ENCODE measurements at regions not wholly inside any gene's neighbourhood (a gene's known extent, or its start where the extent isn't known, plus 50 kb on each side); places are given as distances from the start of the nearest gene placed in this dataset.

DNA sequence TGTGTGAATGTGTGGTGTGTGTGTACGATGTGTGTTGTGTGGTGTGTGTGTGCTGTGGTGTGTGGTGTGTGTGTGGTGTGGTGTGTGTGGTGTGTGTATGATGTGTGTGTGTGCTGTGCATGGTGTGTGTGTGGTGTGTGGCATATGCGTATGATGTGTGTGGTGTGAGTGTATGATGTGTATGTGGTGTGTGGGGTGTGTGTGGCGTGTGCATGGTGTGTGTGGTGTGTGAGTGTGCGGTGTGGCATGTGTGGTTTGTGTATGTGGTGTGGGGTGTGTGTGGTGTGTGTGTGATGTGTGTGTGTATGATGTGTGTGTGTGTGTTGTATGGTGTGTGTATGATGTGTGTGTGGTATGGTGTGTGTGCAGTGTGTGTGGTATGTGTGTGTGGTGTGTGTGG is 50.5 kb upstream of the MPHOSPH6 start:
- Histone ChIP-seq H3K27ac (ENCODE audit: extremely low read depth, low read depth, low read length) (no peak overlapping the region), H3K36me3 (ENCODE audit: control insufficient read depth, insufficient read depth, low read length) (no peaks in the 10 kb centered on the region), H3K4me1 (replicated peaks in 1 of 2; ENCODE audit: control insufficient read depth in 2 of 2, insufficient read depth in 2 of 2, low read length in 2 of 2) (no peaks in the 10 kb centered on the region), H4K20me1 (replicated peaks; ENCODE audit: control insufficient read depth, insufficient read depth, low read length) (no peaks in the 10 kb centered on the region), H3K27me3 (ENCODE audit: control insufficient read depth in 2 of 2, insufficient read depth in 2 of 2, low read length in 2 of 2) (peaks cover 0 to 11% of the 10 kb centered on the region in 2 experiments; a peak in 4 of 5 replicates), H3K9ac (ENCODE audit: insufficient read depth in 1 of 2, low read depth in 2 of 2, low read length in 2 of 2) (no peak overlapping the region), H3K4me2 (ENCODE audit: insufficient read depth, low read length) (no peak overlapping the region), H2AFZ (ENCODE audit: low read depth, low read length) (no peak overlapping the region), H3K4me3 (no peak overlapping the region), H3K9me3 (replicated peaks; ENCODE audit: control insufficient read depth, insufficient read depth, low read depth, low read length) (no peaks in the 10 kb centered on the region), H3K9me1 (ENCODE audit: control insufficient read depth, insufficient read depth, low read length) (no peaks in the 10 kb centered on the region), H3K79me2 (ENCODE audit: control insufficient read depth, insufficient read depth, low read length) (no peaks in the 10 kb centered on the region)
- BruUV-seq (replicated peaks) = no TSS peak
- 17% methylated on average over 2 of the region's 4 CpGs for WGBS (ENCODE audit: insufficient coverage, low coverage, missing lambda C conversion rate)
- TF ChIP-seq ERF (CRISPR knock-in tag; IDR thresholded peaks at IDR 0.05) (no peak), KLF13 (tag; IDR thresholded peaks at IDR 0.05; ENCODE audit: borderline replicate concordance, low read depth) (no peak), PRMT5 (CRISPR knock-in tag; IDR thresholded peaks at IDR 0.05) (no peak), TSC22D4 (tag; IDR thresholded peaks at IDR 0.05) (0 out of 2 replicates have a peak, but pooled peaks have one; percentile 58), ZNF586 (CRISPR knock-in tag; conservative IDR thresholded peaks at IDR 0.05) (no peak)
- TF ChIP-seq, protein P1, sequence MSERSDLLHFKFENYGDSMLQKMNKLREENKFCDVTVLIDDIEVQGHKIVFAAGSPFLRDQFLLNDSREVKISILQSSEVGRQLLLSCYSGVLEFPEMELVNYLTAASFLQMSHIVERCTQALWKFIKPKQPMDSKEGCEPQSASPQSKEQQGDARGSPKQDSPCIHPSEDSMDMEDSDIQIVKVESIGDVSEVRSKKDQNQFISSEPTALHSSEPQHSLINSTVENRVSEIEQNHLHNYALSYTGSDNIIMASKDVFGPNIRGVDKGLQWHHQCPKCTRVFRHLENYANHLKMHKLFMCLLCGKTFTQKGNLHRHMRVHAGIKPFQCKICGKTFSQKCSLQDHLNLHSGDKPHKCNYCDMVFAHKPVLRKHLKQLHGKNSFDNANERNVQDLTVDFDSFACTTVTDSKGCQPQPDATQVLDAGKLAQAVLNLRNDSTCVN (CRISPR knock-in tag; IDR thresholded peaks at IDR 0.05) = 0 out of 2 replicates have a peak, but pooled peaks have one; percentile 3
- ChIA-PET CTCF (ENCODE audit: low intra/inter-chr PET ratio) (no interaction called here), POLR2A (no interaction called here)
- intact Hi-C loops (cut with micrococcal nuclease) = loop anchor here (10.0 kb wide), 1 partner anchor 116 kb away; no protein-coding TSS in a partner anchor
- ATAC-seq (no peak), DNase-seq (ENCODE audit: extremely low read depth in 1 of 4, low spot score in 3 of 4) (no peak), FAIRE-seq (no peak)
- in situ Hi-C loops (cut with MboI) = no loop called here

All from K562 (cell line).